Mucosa of gallbladder (tissue), 1 donor: ENCODE measurements at regions not wholly inside any gene's neighbourhood (a gene's known extent, or its start where the extent isn't known, plus 50 kb on each side); places are given as distances from the start of the nearest gene placed in this dataset.
"Not testable (repeated sequence)": the region's sequence is repeated elsewhere in the genome, so short reads cannot be mapped to it uniquely, and the experiment has no call there.

Experiments
- DNase-seq: peaks from one replicate; pipeline ENCODE4 v3.0.0-alpha.2; 2020; ENCODE audit warnings: low spot score
- donor health status: DM: no; HTN: no; CAD: no.

DNA sequence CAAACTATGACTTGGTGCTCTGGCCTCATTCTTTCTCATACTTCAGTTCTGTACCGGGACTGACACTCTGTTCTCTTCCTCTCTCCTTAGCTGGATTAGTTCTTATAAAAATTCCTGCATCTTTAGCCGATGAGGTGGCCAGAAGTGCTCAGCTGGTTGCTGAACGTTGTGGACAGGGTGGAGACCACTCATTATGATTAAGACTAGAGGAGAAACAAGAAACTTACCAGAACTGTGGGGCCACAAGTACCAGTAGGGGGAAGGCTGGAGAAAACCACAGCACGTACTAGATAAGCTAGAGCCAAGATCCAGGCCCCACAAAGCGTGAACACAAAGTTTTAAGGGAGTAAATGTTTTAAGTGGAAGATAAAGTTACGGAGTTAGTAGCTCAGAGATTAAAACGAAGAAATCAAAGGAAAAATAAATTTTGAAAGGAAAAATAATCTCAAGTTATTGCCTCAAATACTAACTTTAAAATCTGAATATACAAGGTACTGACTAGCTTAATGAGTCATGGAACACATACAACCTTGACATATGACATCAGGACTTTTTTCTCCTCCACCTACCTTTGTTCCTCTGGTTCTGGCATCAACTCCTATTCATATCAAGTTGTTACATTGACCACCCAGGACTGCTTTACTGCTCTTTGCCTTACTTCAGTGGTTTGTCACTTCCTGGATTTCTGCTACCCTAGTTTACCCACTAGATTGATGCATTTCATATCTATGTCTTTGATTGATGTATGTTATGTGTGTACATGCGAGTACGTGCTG lies 469.0 kb downstream of the TFEC start:
- DNase-seq: no peak

DNA sequence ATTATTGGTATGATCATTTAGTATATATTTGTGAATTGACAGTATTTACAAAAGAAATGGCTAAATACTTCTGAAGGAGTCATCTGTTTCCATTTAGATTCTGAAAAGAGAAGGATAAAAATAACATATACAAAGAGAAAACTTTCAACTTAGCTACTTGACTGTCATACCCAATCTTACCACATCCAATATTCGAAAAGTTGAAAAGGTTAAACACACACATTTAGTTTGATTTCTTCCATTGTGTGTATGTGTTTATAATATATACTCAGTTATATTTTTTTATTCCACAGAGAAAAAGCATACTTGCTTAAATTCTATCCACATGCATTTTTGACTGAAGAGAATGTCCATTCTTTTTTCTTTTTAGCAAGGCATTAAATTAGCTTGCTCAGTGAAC lies 470.7 kb downstream of the TFEC start:
- DNase-seq: no peak

DNA sequence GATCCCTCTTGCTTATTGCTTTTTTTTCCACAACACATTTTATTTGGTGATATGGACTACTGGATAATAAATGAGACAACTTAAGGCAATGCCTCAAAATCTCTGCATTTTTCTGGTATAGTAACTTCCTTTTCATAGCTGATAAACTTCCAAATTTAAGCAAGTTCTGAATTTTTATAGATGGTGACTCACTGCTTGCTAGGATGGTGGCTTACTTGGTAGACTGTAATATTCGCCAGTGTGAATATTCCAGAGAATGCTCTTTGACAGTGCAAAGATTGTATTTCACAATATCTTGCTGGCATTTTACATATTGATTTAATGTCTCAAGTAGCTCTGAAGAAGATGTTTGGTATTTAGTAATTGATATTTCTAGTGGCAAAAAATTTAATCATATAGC lies 472.4 kb downstream of the TFEC start:
- no peak for DNase-seq

DNA sequence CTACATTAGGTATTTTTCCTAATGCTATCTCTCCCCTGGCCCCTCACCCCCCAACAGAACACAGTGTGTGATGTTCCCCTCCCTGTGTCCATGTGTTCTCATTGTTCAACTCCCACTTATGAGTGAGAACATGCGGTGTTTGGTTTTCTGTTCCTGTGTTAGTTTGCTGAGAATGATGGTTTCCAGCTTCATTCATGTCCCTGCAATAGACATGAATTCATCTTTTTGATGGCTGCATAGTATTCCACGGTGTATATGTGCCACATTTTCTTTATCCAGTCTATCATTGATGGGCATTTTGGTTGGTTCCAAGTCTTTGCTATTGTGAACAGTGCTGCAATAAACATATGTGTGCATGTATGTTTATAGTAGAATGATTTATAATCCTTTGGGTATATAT lies 473.3 kb downstream of the TFEC start:
- DNase-seq: not testable (repeated sequence)

DNA sequence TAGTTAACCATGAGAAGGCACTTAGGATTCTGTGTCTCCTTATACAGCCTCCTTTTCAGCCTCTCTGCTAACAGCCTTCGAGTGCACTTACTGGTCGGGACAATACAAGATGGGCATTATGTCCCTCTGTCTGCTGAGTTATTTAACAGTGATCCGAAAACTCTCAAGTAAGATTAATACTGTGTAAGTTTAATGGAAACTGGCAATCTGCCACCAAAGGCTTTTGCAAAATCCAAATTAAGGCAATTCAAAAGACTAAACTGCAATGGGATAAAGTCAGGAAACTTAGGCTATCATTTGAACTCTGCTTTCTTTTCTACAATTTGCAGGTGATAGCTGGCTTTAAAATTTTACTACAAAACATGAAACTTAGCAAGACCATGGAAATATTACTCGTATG lies 477.8 kb downstream of the TFEC start:
- no peak for DNase-seq

DNA sequence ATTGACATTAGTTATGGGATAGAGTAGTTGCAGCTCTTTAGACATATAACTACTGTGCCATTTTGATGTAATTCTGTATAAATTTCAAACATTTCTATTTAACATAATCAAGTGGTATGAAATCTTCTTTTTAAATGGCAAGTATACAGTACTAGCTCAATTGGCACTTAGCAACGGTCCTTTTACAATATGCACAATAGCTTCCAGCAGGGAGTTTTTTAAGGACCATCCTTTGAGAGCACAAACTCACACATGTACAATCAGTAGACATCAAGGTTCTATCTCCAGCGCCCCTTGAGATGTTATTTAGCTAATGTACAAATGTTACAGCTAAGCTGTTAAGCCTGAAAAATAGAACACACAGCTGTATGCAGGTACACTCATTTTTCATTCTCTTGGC lies 480.7 kb downstream of the TFEC start:
- DNase-seq: no peak

DNA sequence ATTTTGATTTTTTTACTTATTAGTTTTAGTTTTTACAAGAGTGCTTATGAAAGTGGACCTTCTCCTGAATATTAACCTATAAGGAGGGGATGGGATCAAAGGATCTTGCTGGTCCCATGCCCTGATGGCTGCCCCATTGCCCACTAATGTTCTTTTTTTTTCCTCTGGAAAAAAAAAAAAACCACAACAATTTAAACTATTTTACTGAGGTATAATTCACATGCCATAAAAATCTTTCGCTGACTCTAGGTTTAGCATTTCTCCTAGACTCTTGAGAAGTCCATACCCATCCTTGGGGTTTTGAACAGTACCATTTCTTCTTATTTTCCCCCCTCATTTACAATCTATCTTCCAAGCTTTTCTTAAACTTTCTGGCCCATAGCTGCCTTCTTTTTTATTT lies 481.8 kb downstream of the TFEC start:
- DNase-seq: no peak

DNA sequence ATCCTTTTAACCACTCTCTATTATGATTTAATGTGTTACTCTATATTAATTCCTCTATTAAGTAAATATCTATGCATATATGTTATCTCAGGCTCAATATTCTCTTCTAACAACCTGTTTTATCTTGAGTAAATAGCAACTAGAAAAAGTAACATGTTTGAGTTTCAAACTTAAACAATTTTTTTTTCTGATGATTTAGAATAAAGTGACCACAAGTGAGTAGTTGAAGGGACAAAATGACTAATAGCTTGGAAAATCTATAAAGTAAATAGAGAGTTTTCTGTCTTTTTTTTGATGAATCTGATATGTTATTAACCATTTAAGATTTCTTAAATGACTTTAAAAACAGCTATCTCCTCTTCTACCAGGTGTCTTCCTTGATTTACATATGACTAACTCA lies 483.8 kb downstream of the TFEC start:
- no peak for DNase-seq

DNA sequence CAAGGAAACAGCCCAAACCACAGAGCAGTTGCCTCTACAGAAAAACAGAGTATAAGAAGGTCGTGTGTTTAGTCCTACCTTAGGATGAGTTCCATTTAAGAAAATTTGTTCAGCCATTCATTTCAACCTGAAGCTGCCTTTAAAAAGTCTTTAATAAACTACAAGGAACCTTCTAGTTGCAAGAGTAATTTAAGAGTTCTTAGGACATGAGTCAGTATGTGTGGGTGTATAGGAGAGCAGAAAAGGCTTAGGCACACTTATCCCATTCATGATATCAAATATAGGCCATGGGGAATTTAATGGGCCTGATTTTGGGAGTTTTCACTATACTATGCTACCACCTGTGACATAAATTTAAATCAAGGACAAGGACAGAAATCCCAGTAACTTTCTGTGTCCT lies 496.8 kb downstream of the TFEC start:
- no peak for DNase-seq

DNA sequence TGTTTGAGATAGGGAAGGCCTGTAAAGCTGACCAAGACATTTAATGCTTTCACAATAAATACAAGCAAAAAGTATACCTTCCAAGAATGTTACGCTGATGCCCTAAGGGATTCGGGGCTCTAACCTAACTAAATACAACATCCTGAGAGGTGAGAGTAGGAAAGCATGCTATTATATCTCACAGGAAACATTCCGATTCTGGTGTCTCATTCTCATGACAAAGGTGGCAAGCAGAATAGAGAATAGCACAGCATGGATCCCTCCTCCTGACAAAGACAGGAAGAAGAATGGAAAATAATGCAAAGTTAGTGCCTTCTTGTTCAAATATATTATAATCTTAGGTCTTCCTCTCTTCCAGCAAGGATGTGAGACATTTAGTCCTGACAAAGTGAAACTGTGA lies 504.3 kb downstream of the TFEC start:
- DNase-seq: no peak

DNA sequence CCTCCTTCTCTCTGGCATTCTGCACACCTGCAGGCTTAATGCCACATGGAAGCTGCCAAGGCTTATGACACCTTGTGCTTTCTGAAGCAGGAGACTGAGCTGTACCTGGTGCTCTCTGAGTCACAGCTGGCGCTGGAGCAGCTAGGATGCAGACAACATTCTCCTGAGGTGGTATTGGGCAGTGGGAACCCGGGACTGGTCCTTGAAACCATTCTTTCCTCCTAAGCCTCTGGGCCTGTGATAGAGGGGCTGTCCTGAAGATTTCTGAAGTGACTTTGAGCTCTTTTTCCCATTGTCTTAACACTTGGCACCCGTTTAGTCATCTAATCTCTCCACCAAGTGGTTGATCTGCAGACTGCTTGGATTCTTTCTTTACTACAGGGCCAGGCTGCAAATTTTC lies 508.4 kb downstream of the TFEC start:
- no peak for DNase-seq

DNA sequence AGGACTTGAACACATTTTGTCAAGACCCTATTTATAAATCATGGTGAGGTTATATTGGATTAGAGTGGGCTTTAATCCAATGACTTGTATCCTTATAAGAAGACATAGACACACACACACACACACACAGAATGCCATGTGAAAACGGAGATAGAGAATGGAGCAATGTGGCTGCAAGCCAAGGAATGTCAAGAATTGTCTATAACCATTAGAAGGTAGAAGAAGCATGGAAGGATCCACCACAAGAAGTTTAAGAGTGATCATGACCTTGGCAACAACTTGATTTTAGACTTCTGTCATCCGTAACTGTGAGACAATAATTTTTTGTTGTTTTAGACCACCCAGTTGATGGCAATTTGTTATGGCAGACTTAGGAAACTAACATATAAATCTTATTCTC lies 514.2 kb downstream of the TFEC start:
- DNase-seq: no peak

DNA sequence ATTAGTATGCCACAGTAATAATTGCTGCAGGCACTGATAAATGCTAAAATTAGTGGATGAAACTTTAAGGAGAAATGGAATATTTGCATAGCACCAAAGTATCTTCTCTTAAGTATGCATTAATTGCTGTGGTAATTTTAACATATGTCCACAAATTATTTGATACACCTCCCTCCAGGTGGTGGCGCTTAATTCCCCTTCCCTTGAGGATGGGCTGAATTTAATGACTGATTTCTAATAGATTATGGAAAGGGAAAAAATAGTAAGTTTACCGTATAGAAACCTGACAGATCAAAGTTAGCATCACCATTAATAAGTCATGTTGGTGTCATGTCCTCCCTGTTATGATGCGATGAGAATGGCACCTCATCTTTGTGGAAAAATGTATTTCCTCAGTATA lies 519.2 kb downstream of the TFEC start:
- no peak for DNase-seq

DNA sequence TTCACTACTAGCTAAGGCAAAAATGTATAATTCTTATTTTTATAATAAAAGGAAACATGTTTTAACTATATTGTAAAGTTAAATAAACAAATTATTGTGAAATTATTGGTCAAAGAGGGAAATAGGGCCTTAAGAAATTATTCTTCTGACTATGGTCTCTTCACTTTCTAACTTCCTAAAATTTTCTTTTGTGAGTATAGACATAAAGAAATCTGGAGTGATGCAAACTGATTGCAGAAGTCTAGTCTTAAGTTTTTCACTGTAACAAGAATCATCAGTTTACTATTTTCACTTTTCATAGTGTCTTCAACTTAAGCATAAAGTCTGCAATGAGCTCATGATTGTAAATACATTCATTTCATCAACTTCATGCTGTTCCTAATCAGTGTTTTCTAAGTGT lies 525.4 kb downstream of the TFEC start:
- DNase-seq: no peak

DNA sequence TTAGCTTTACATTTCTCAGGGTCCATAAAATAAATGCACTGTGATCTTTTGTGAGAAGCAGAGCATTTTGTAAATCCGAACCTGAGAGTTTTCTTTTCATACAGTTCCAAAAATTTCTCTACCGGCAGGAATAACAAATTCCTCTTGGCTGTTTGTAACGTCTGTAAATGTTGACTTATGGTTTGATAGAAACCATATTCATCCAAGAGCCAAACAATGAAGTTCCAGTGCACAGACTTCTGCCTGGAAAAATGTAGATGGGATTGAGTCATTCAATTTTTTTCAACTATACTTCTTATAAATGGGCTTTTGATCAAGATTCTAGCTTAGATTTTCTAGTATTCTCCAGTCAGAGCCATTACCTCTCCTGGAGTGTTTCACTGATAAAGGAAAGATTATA lies 530.6 kb downstream of the TFEC start:
- no peak for DNase-seq

DNA sequence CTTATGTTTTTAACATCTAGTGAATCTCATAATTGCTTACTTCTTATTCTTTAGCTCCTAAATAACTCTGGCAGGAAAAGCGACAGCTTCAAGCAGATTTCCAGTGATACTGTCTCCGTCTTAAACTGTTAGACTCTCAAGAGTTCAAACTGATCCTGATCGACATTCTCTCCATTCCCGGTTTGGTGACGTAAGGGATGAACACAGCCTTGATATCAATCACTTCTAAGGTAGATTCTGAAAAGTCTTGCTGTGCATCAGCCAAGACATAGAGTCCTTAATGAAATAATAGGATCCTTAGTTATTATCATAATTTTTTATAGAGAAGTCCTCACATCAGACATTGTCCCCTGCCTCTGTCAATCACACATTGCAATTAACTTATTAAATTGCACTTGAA lies 534.6 kb downstream of the TFEC start:
- no peak for DNase-seq

DNA sequence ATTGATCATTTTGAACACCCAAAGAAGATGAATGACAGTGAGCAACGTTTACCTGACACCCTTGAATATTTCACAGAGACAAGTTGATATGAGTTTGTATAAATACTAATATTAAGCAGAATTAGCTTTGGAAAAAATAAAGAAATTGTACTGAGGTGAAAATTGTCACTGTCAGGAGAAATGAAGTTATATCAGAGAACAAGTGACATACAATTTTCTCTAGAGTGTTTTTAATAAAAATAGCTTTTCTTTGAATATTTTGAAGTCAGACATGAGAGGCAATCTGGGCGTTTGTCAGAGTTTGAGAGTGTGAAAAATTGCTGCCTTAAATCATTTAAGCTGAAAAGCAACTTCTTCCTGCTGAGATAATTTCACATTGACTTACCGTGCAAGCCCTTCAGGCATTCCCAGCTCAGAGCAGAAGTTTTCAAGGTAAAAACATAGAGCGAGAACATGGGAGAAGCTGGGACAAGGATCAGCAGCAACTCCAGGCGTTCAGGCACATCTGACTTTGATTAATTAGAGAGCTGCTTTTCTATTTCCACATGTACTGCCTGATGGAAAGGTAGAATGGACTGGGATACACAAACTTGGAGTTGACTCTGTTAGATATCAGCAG lies 535.9 kb downstream of the TFEC start:
- no peak for DNase-seq

DNA sequence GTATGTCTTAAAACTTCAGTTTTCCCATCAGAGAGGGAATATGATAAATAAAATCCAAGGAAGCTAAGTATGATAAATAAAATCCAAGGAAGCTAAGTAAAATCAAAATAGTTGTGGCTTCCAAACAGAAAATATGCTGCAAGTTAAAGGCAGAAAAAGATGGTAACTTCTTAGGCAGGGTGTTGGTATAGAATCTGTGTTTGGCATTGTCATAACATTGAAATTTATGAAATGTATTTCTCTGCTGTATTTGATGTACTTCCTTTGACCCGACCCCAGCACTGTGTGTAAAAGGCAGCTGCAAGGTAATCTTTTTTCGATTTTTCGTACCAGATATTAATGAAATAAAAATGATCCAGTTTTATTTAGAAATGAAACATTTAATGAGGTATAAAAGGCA lies 537.2 kb downstream of the TFEC start:
- no peak for DNase-seq

DNA sequence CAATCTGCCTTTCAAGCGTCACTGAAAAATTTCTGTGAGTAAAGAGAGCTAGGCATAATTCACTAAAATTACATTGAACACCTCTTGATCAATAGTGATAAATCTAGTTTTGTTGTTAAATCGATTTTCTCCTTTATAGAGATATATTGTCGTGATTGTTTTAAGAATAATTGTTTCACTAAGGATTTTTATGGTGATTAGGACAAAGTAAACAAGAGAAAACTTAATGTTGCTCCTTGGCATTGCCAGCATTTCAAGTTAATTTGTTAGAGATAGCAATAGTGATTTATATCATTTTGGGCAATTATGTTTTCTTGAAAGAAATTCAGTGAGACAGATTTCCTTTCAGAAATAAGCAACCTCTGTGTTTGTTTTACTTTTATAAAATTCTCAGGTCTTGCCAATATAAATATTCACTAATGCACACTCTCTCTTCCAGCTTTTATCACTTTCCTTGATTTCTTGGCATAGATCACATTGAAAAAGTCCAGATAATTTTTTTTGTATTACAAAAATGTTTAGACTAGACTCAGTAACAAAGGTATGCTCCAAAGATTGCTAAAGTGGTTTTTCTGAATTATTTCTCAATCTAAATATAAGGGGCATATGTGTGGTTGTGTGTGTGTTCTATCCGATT lies 538.7 kb downstream of the TFEC start:
- no peak for DNase-seq

DNA sequence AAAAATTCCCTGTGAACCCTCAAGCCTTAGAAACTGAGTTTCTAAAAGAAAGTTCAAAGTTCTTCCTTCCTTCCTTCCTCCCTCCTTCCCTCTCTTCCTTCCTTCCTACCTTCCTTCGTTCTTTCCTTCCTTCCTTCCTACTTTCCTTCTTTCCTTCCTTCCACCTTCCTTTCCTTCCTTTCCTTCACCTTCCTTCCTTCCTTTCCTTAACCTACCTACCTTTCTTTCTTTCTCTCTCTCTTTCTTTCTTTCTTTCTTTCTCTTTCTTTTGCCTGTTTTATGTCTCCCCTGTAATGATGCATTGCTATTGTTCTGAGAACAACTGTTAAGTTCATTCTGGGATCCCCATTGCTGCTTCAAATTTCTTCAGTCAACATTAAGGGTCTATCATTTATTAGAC lies 551.1 kb downstream of the TFEC start:
- DNase-seq: no peak

DNA sequence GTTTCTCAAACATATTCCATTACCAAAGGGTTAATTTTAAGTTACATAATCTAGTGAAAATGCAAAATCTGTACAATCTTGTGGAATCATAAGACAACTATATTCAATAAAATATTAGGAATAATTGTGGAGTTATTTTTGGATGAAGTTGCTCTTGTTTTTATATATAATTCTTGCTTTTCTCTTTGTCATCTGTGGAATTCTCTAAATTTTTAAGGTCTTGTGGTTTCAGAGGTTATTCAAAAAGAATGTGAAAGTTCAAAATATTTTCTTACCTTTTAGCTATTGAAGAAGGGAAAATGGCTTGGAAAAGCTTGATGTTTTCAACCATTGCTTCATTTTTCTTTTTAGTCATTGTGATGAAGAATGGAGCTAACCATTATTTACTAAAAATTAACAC lies 552.1 kb downstream of the TFEC start:
- no peak for DNase-seq

DNA sequence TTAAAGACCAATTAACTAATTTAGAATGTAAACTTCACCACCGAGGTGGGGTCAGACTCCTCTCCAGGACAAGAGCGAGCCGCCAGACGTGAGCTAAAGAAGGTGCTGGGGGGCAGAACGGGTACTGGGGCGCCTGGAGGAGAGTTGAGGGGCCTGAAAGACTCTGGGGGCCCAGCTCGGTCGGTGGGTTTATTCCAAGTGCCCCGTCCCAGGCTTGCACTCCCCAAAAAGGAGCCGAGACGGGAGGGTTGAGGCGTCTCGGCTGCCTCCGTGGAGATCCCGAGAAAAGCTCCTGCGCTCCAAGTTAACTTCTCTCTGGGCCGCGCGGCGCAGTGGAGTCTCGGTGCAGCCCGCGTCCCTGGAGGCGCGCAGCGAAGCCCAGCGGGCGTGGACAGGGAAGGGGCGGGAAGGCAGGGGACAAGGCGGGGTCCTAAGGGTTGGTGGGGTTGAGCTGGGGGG lies 553.3 kb downstream of the TFEC start:
- no peak for DNase-seq

DNA sequence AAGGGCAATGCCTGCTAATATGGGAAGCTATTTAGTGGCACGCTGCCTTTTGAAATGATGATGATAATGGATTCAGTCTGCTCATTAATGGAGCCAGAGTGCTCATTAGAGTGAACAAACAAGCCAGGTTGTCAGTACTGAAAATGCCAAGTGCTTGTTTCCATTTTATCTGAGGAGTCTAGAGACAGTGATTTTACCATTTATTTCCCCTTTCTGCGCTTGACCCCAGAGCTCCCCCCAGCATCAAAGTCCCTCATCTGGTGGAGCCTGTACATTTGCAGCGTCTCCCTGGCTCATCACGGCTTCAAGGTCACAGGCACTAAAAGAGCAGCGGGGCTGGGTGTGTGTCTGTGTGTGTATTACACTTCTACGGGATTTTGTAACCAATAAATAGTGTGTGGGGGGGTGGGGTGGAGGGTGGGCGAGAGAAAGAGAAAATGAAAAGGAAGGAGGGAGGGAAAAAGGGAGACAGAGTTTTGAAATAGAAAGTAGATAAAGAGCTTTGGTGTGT lies 553.8 kb downstream of the TFEC start:
- no peak for DNase-seq
